ENCODE measurements at regions not wholly inside any gene's neighbourhood (a gene's known extent, or its start where the extent isn't known, plus 50 kb on each side); places are given as distances from the start of the nearest gene placed in this dataset.

- no peak for TF ChIP-seq CTCF (IDR thresholded peaks at IDR 0.05)
- TF ChIP-seq POLR2A (IDR thresholded peaks at IDR 0.05) = no peak
- TF ChIP-seq POLR2AphosphoS5 (IDR thresholded peaks at IDR 0.05; ENCODE audit: insufficient read depth in 1 of 2, low read depth in 1 of 2) = no peak
Observed at GRCh38 chr4:83926950-83927349, 391.0 kb downstream of the GPAT3 start.

Measured in vagina (tissue), 2 donors.